Kidney epithelial cell (primary cell): ENCODE measurements at regions not wholly inside any gene's neighbourhood (a gene's known extent, or its start where the extent isn't known, plus 50 kb on each side); places are given as distances from the start of the nearest gene placed in this dataset.

Experiments used
- DNase-seq: peaks from one replicate; pipeline ENCODE4 v3.0.0-alpha.2; 2010; ENCODE audit warnings: low read depth
- H3K27me3 ChIP-seq: 2 replicates; pipeline ENCODE4 v1.6.0; 2011; ENCODE audit warnings: low read length; ENCODE audit not compliant: control insufficient read depth, insufficient read depth
- H3K36me3 ChIP-seq: 2 replicates; pipeline ENCODE4 v1.5.1; 2011; ENCODE audit warnings: low read length; ENCODE audit not compliant: control insufficient read depth, insufficient read depth
- H3K4me3 ChIP-seq: 2 replicates; pipeline ENCODE4 v1.5.1; 2011; ENCODE audit warnings: low read depth, mild to moderate bottlenecking, control low read depth, low read length
- TF ChIP-seq, protein P1 (sequence below): IDR thresholded peaks from 2 replicates; pipeline ENCODE4 v1.5.1; 2011; ENCODE audit warnings: mild to moderate bottlenecking, moderate library complexity, low read length, control low read depth, inconsistent platforms; ENCODE audit not compliant: insufficient read depth, poor library complexity, severe bottlenecking

DNA sequence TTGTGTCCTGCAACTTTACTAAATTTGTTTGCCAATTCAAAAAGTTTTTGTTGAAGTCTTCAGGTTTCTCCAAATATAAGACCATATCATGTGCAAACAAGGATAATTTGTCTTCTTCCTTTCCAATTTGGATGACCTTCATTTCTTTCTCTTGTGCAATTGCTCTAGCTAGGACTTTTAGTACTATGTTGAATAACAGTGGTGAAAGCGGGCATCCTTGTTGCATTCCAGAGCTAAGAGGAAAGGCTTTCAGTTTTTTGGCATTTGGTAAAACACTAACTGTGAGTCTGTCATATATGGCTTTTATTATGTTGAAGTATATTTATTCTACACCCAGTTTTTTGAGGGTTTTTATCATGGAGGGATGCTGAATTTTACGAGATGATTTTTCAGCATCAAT is 630.0 kb upstream of the ADGRL2 start:
- no peaks in the 10 kb centered on the region for H3K27me3 ChIP-seq
- no peaks in the 10 kb centered on the region for H3K36me3 ChIP-seq
- DNase-seq: no peak
- H3K4me3 ChIP-seq: no peak overlapping the region
- TF ChIP-seq, protein P1, sequence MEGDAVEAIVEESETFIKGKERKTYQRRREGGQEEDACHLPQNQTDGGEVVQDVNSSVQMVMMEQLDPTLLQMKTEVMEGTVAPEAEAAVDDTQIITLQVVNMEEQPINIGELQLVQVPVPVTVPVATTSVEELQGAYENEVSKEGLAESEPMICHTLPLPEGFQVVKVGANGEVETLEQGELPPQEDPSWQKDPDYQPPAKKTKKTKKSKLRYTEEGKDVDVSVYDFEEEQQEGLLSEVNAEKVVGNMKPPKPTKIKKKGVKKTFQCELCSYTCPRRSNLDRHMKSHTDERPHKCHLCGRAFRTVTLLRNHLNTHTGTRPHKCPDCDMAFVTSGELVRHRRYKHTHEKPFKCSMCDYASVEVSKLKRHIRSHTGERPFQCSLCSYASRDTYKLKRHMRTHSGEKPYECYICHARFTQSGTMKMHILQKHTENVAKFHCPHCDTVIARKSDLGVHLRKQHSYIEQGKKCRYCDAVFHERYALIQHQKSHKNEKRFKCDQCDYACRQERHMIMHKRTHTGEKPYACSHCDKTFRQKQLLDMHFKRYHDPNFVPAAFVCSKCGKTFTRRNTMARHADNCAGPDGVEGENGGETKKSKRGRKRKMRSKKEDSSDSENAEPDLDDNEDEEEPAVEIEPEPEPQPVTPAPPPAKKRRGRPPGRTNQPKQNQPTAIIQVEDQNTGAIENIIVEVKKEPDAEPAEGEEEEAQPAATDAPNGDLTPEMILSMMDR: no peak

DNA sequence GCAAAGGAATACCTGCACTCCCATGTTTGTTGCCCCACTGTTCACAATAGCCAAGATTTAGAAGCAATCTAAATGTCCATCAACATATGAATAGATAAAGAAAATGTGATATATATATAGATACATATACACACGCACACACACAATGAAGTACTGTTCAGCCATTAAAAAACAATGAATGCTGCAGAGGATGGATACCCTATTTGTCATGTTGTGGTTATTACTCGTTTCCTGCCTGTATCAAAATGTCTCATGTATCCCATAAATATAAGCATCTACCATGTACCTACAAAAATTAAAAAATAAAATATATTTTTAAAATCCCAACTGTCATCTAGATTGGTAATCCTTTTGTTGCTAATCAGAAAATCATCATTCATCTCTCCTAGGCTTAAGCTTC is 634.8 kb upstream of the ADGRL2 start:
- H3K27me3 ChIP-seq: no peaks in the 10 kb centered on the region
- no peaks in the 10 kb centered on the region for H3K36me3 ChIP-seq
- H3K4me3 ChIP-seq: no peak overlapping the region
- no peak for DNase-seq
- TF ChIP-seq, protein P1: no peak

DNA sequence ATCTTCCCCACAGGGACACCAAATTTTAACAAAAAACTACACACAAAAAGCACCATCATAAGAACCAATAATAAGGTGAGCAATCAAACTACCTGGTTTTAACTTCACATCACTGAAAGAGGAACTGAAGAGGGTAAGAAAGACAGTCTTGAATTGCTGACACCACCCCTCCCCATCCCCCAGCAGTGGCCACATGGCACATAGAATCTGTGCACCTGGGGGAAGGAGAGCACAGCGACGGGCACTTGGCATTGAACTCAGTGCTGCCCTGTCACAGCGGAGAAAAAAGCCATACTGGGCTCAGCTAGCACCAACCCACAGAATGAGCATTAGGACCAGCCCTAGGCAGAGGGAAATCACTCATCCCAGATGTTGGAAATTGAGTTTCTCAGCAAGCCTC is 640.0 kb upstream of the ADGRL2 start:
- H3K27me3 ChIP-seq: no peaks in the 10 kb centered on the region
- H3K4me3 ChIP-seq: no peak overlapping the region
- TF ChIP-seq, protein P1: no peak
- no peak for DNase-seq
- no peaks in the 10 kb centered on the region for H3K36me3 ChIP-seq

DNA sequence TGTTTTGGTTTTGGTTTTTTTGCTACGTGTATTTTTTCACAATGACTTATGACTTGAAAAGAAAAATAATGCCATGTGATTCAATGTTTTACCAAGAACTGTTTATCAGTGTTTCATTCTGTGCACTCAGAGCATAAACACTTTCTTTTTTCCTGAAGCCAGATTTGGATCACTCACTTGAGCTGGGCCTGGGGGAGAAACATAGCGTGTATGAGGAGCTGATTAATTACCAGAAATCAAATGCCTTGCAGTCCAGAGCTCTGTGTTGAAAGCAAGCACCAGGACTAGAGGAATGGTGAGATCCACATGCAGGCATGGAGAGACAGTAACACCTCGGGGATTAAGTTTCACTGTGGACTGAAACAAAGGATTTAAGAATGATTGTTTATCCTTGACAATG is 642.1 kb upstream of the ADGRL2 start:
- H3K4me3 ChIP-seq: no peak overlapping the region
- TF ChIP-seq, protein P1: no peak
- H3K27me3 ChIP-seq: no peaks in the 10 kb centered on the region
- no peaks in the 10 kb centered on the region for H3K36me3 ChIP-seq
- DNase-seq: no peak

DNA sequence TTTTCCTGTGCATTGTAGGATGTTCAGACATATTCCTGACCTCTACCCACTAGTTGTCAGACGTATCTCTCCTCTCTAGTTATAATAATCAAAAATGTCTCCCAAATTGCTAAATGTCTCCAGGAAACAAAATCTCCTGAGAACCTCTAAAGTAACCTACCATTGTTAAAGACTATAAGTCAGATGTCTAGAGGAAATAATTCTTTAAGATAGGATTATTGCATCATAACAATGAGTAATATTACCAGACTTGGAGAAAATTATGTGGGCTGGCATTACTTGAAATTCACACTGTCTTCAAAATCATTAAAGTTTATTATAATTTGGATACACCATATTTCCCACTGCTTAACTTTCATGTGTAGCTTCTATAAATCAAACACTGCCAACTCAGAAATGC is 643.0 kb upstream of the ADGRL2 start:
- H3K36me3 ChIP-seq: no peaks in the 10 kb centered on the region
- no peaks in the 10 kb centered on the region for H3K27me3 ChIP-seq
- no peak overlapping the region for H3K4me3 ChIP-seq
- no peak for DNase-seq
- TF ChIP-seq, protein P1: no peak

DNA sequence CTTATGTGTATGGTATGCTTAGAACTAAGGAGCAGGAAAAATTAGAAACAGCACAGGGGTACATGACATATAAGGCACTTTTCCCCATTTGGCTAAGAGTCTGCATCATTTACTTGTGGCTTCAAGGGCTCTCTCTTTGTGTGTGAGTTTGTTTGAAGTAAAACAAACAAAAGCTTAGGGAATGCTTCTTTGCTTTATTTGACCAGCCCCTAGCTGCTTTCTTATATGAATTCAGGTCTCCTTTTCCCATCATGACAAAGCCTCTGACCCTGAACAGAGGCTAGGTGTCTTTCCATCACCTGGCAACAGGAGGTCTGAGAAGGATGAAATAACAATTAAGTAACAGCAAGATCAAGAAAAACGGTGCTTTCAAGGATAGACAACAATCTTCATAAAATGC is 643.8 kb upstream of the ADGRL2 start:
- TF ChIP-seq, protein P1: no peak
- Histone ChIP-seq H3K4me3 (no peak overlapping the region), H3K36me3 (no peaks in the 10 kb centered on the region), H3K27me3 (no peaks in the 10 kb centered on the region)
- DNase-seq: no peak
